SK-N-SH (cell line): ENCODE measurements at regions not wholly inside any gene's neighbourhood (a gene's known extent, or its start where the extent isn't known, plus 50 kb on each side); places are given as distances from the start of the nearest gene placed in this dataset.

Experiments
- CTCF ChIA-PET: fragments of 300-600, 350-600 bp; formaldehyde crosslinking; extraction: SDS; loops from one replicate; lab custom pipeline; 2021; lab: Yijun Ruan, JAX
- POLR2A ChIA-PET: fragments of 350-600 bp; sonication (Branson Sonifier 250); formaldehyde crosslinking; extraction: SDS; loops from one replicate; lab custom pipeline; 2020; ENCODE audit warnings: antibody characterized with exemption, inconsistent platforms; lab: Yijun Ruan, JAX
- DNase-seq: peaks from one replicate; pipeline ENCODE4 v3.0.0; 2012
- H2AFZ ChIP-seq: fragments of 200-600 bp; sonication (generic); 2 replicates; pipeline ENCODE4 v1.8.1; 2016; ENCODE audit warnings: antibody characterized with exemption, mild to moderate bottlenecking, low read depth
- H3F3A ChIP-seq: fragments of 200-600 bp; sonication (generic); replicated peaks from 2 replicates; pipeline ENCODE3; 2016; ENCODE audit warnings: antibody characterized with exemption, mild to moderate bottlenecking; ENCODE audit not compliant: insufficient read depth
- H3K27ac ChIP-seq, 2 experiments: fragments of 200-500 bp in 1 of 2; fragments of 200-600 bp in 1 of 2; sonication (Bioruptor generic) in 1 of 2; sonication (generic), shearing (Covaris generic) in 1 of 2; 2 replicates each; pipeline versions ENCODE4 v1.5.1 to v1.6.1; 2014 to 2016; ENCODE audit warnings: low read depth in 2 of 2, inconsistent platforms in 1 of 2, low read length in 1 of 2, mild to moderate bottlenecking in 1 of 2, mixed read lengths in 1 of 2
- H3K27me3 ChIP-seq: fragments of 200-600 bp; sonication (generic), shearing (Covaris generic); 2 replicates; pipeline ENCODE4 v1.6.1; 2016; ENCODE audit warnings: mixed run types; ENCODE audit not compliant: insufficient read depth
- H3K36me3 ChIP-seq, 2 experiments: fragments of 200-500 bp in 1 of 2; fragments of 200-600 bp in 1 of 2; sonication (Bioruptor generic) in 1 of 2; sonication (generic) in 1 of 2; replicated peaks in 1 of 2; 2 replicates each; pipeline versions ENCODE3 to v1.5.1; 2014 to 2016; ENCODE audit warnings: low read length in 1 of 2, mild to moderate bottlenecking in 1 of 2; ENCODE audit not compliant: insufficient read depth in 2 of 2, control insufficient read depth in 1 of 2
- H3K4me1 ChIP-seq, 2 experiments: fragments of 200-500 bp in 1 of 2; fragments of 200-600 bp in 1 of 2; sonication (Bioruptor generic) in 1 of 2; sonication (generic), shearing (Covaris generic) in 1 of 2; 2 replicates each; pipeline versions ENCODE4 v1.5.1 to v1.6.1; 2014 to 2016; ENCODE audit warnings: low read depth in 1 of 2, low read length in 1 of 2, mixed run types in 1 of 2; ENCODE audit not compliant: insufficient read depth in 2 of 2, control insufficient read depth in 1 of 2
- H3K4me2 ChIP-seq: fragments of 200-600 bp; sonication (generic), shearing (Covaris generic); 2 replicates; pipeline ENCODE4 v1.6.1; 2017; ENCODE audit warnings: mixed run types
- H3K4me3 ChIP-seq, 2 experiments: fragments of 200-500 bp in 1 of 2; fragments of 200-600 bp in 1 of 2; sonication (Bioruptor generic) in 1 of 2; sonication (generic), shearing (Covaris generic) in 1 of 2; 2 replicates each; pipeline versions ENCODE4 v1.5.1 to v1.8.1; 2014 to 2016; ENCODE audit warnings: low read depth in 2 of 2, inconsistent platforms in 1 of 2, low read length in 1 of 2, mild to moderate bottlenecking in 1 of 2, mixed read lengths in 1 of 2, moderate library complexity in 1 of 2
- H3K79me2 ChIP-seq: fragments of 200-600 bp; sonication (generic); 2 replicates; pipeline ENCODE4 v1.8.1; 2017; ENCODE audit warnings: mild to moderate bottlenecking; ENCODE audit not compliant: insufficient read depth
- H3K9ac ChIP-seq: fragments of 200-600 bp; sonication (generic); 2 replicates; pipeline ENCODE4 v1.6.1; 2017; ENCODE audit warnings: mixed run types
- H3K9me2 ChIP-seq: fragments of 200-600 bp; sonication (generic); 2 replicates; pipeline ENCODE4 v1.6.1; 2017; ENCODE audit warnings: mixed run types
- H3K9me3 ChIP-seq: fragments of 200-600 bp; sonication (generic); 2 replicates; pipeline ENCODE4 v1.6.1; 2017; ENCODE audit warnings: mixed run types, mild to moderate bottlenecking, moderate library complexity
- H4K20me1 ChIP-seq: fragments of 200-600 bp; sonication (generic); 2 replicates; pipeline ENCODE4 v1.6.1; 2017; ENCODE audit warnings: mild to moderate bottlenecking, mixed run types; ENCODE audit not compliant: insufficient read depth
- CHD2 ChIP-seq: fragments of 150-350 bp; IDR thresholded peaks from 2 replicates; pipeline ENCODE4 v1.6.1; 2018; ENCODE audit warnings: low read length; ENCODE audit not compliant: partially characterized antibody
- EZH2phosphoT487 ChIP-seq: fragments of 200-600 bp; sonication (generic); IDR thresholded peaks from 2 replicates; pipeline ENCODE4 v1.6.1; 2017; ENCODE audit warnings: low read depth, mixed run types, mild to moderate bottlenecking, antibody characterized with exemption, moderate library complexity, borderline replicate concordance
- FOSL2 ChIP-seq: IDR thresholded peaks from 2 replicates; pipeline ENCODE4 v1.4.0; 2012; ENCODE audit warnings: low read depth, mild to moderate bottlenecking, moderate library complexity, borderline replicate concordance
- FOXJ3 ChIP-seq: sonication (generic); formaldehyde crosslinking; IDR thresholded peaks from 2 replicates; pipeline ENCODE4 v1.5.1; 2020; ENCODE audit warnings: mild to moderate bottlenecking, missing genetic modification reagents
- FOXM1 ChIP-seq: IDR thresholded peaks from 2 replicates; pipeline ENCODE4 v1.4.0; 2012; ENCODE audit warnings: low read depth, mild to moderate bottlenecking
- GATA2 ChIP-seq: sonication (generic); formaldehyde crosslinking; IDR thresholded peaks from 2 replicates; pipeline ENCODE4 v1.5.0; 2020; ENCODE audit warnings: mild to moderate bottlenecking, missing genetic modification reagents
- POLR2AphosphoS5 ChIP-seq: IDR thresholded peaks from 2 replicates; pipeline ENCODE4 v1.6.1; 2012; ENCODE audit warnings: low read depth, low read length
- RAD21 ChIP-seq: IDR thresholded peaks from 2 replicates; pipeline ENCODE4 v1.6.1; 2012; ENCODE audit warnings: mild to moderate bottlenecking, low read length
- REST ChIP-seq: IDR thresholded peaks from 2 replicates; pipeline ENCODE4 v1.6.1; 2012; ENCODE audit warnings: mild to moderate bottlenecking, low read depth, low read length, moderate library complexity
- SIN3A ChIP-seq: IDR thresholded peaks from 2 replicates; pipeline ENCODE4 v1.6.1; 2012; ENCODE audit warnings: low read depth, mild to moderate bottlenecking, low read length, moderate library complexity, borderline replicate concordance
- TAF1 ChIP-seq: IDR thresholded peaks from 2 replicates; pipeline ENCODE4 v1.6.1; 2012; ENCODE audit warnings: low read depth, mild to moderate bottlenecking, low read length, moderate library complexity, borderline replicate concordance
- TEAD4 ChIP-seq: IDR thresholded peaks from 2 replicates; pipeline ENCODE4 v1.4.0; 2012; ENCODE audit warnings: mild to moderate bottlenecking, borderline replicate concordance; ENCODE audit not compliant: insufficient read depth
- USF2 ChIP-seq: fragments of 150-350 bp; IDR thresholded peaks from 2 replicates; pipeline ENCODE4 v1.6.1; 2017; ENCODE audit warnings: antibody characterized with exemption, low read length, low read depth, borderline replicate concordance
- ZBTB33 ChIP-seq: IDR thresholded peaks from 2 replicates; pipeline ENCODE4 v1.4.0; 2012; ENCODE audit warnings: low read depth, borderline replicate concordance
- WGBS: methylation state at CpG from one replicate; pipeline ENCODE4 v1.1.6; 2017; ENCODE audit warnings: low lambda C conversion rate; 5-methylcytosine and 5-hydroxymethylcytosine counted together

- no peaks in the 10 kb centered on the region for H3K79me2 ChIP-seq
- no peaks in the 10 kb centered on the region for H3K36me3 ChIP-seq
- no peaks in the 10 kb centered on the region for H3K9me3 ChIP-seq
- H3K27me3 ChIP-seq: no peaks in the 10 kb centered on the region
- peaks cover 0 to 9% of the 10 kb centered on the region in 2 experiments; a peak in 2 of 4 replicates for H3K4me1 ChIP-seq
- H3K9me2 ChIP-seq: no peaks in the 10 kb centered on the region
- no peak overlapping the region; a peak in 1 of 4 replicates for H3K27ac ChIP-seq
- no peak overlapping the region for H3K4me2 ChIP-seq
- no peak overlapping the region for H2AFZ ChIP-seq
- 50% methylated on average over 3 of the region's 3 CpGs for WGBS
- H3K4me3 ChIP-seq: no peak overlapping the region
- no peaks in the 10 kb centered on the region for H3F3A ChIP-seq
- DNase-seq: peak; percentile 8
- POLR2A ChIA-PET: no interaction called here
- CTCF ChIA-PET: interaction anchor here (1.3 kb wide), 1 partner anchor 11 kb away, joined by 5 read pairs; no protein-coding TSS in a partner anchor
- TF ChIP-seq FOXJ3 (CRISPR knock-in tag): no peak
- TF ChIP-seq FOSL2: no peak
- no peak for TF ChIP-seq RAD21
- TF ChIP-seq EZH2phosphoT487: no peak
- TF ChIP-seq REST: no peak
- TF ChIP-seq GATA2 (CRISPR knock-in tag): no peak; the same call in 1 of the 2 replicates
- TF ChIP-seq TAF1: no peak
- TF ChIP-seq FOXM1: no peak
- TF ChIP-seq USF2: no peak
- TF ChIP-seq CHD2: no peak
- TF ChIP-seq ZBTB33: no peak
- TF ChIP-seq SIN3A: no peak
- no peak for TF ChIP-seq TEAD4
- no peak for TF ChIP-seq POLR2AphosphoS5
- no peaks in the 10 kb centered on the region for H4K20me1 ChIP-seq
- H3K9ac ChIP-seq: no peak overlapping the region
These were observed 83.7 kb upstream of the CHRM3 start for GRCh38 chr1:239302696-239303095.
